ENCODE measurements at regions not wholly inside any gene's neighbourhood (a gene's known extent, or its start where the extent isn't known, plus 50 kb on each side); places are given as distances from the start of the nearest gene placed in this dataset.

GRCh38 chr2:234193977-234194563 lies 143.6 kb downstream of the SPP2 start:
- no peak overlapping the region for H3K4me2 ChIP-seq (ENCODE audit: low read length)
- no peak overlapping the region for H3K27ac ChIP-seq (ENCODE audit: low read depth, low read length, poor library complexity, severe bottlenecking)
- H3K4me3 ChIP-seq (ENCODE audit: low read depth, low read length, poor library complexity, severe bottlenecking) = no peak overlapping the region
- no peak for DNase-seq (ENCODE audit: low spot score)
- H3K4me1 ChIP-seq (ENCODE audit: insufficient read depth, low read length, poor library complexity, severe bottlenecking) = no peaks in the 10 kb centered on the region
- no peaks in the 10 kb centered on the region for H4K20me1 ChIP-seq (ENCODE audit: insufficient read depth, low read length)
- no TSS peak for BruUV-seq (replicated peaks)
- TF ChIP-seq CTCF (conservative IDR thresholded peaks at IDR 0.05; ENCODE audit: low read length) = no peak
- no peak for TF ChIP-seq EZH2phosphoT487 (IDR thresholded peaks at IDR 0.05; ENCODE audit: borderline replicate concordance, low read depth, low read length)
- POLR2A ChIA-PET = no interaction called here
- H3K79me2 ChIP-seq (ENCODE audit: insufficient read depth, low read depth, low read length) = no peaks in the 10 kb centered on the region
- H3K36me3 ChIP-seq (ENCODE audit: insufficient read depth, low read length) = no peaks in the 10 kb centered on the region
- no peaks in the 10 kb centered on the region for H3K9me3 ChIP-seq (ENCODE audit: low read length)
- no peak overlapping the region for H2AFZ ChIP-seq (ENCODE audit: low read length)
- intact Hi-C loops (cut with micrococcal nuclease; ENCODE audit: unreplicated experiment) = no loop called here
- H3K9me2 ChIP-seq (ENCODE audit: insufficient read depth, low read length) = no peaks in the 10 kb centered on the region
- CTCF ChIA-PET (ENCODE audit: unreplicated experiment) = no interaction called here

- Histone ChIP-seq H3K4me2 (ENCODE audit: low read length) (no peak overlapping the region), H4K20me1 (ENCODE audit: insufficient read depth, low read length) (no peaks in the 10 kb centered on the region), H3K79me2 (ENCODE audit: insufficient read depth, low read depth, low read length) (no peaks in the 10 kb centered on the region), H2AFZ (ENCODE audit: low read length) (no peak overlapping the region), H3K9me3 (ENCODE audit: low read length) (no peaks in the 10 kb centered on the region), H3K36me3 (ENCODE audit: insufficient read depth, low read length) (no peaks in the 10 kb centered on the region), H3K27ac (ENCODE audit: low read depth, low read length, poor library complexity, severe bottlenecking) (no peak overlapping the region), H3K4me3 (ENCODE audit: low read depth, low read length, poor library complexity, severe bottlenecking) (no peak overlapping the region), H3K4me1 (ENCODE audit: insufficient read depth, low read length, poor library complexity, severe bottlenecking) (no peaks in the 10 kb centered on the region), H3K9me2 (ENCODE audit: insufficient read depth, low read length) (no peaks in the 10 kb centered on the region)
- CTCF ChIA-PET (ENCODE audit: unreplicated experiment) = interaction anchor here (0.6 kb wide), 1 partner anchor 468 kb away, joined by 4 read pairs; no protein-coding TSS in a partner anchor
- POLR2A ChIA-PET = interaction anchor here (1.2 kb wide), 1 partner anchor 22 kb away, joined by 4 read pairs; no protein-coding TSS in a partner anchor
- DNase-seq (ENCODE audit: low spot score) = peak; percentile 2
- BruUV-seq (replicated peaks) = no TSS peak
- intact Hi-C loops (cut with micrococcal nuclease; ENCODE audit: unreplicated experiment) = no loop called here
- TF ChIP-seq CTCF (conservative IDR thresholded peaks at IDR 0.05; ENCODE audit: low read length) (no peak), EZH2phosphoT487 (IDR thresholded peaks at IDR 0.05; ENCODE audit: borderline replicate concordance, low read depth, low read length) (no peak)
Measured at GRCh38 chr2:234191819-234192407, 141.4 kb downstream of the SPP2 start.

DNA sequence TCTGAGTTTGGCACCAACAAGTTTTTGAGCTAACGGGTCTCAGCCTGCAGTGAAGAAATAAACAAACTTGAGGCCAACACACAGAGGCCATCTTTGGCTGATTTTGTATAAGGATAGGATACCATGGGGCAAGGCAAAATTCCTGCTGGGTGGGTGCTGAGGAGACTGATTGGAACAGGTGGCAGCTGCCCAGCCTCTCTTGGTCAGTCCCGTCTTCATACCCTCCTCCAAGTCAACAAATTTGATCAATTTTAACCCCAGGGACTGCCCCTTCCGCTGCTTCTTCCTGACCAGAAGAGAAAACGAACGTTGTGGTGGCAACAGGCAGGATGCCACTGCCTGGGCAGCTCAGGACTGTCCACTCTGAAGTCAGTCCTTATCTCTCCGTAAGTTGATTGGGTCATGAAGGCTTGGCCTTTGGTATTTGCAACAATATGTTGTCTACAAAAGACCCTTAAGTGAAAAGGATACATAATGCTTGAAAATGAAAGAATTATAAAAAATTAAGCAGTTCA lies 139.3 kb downstream of the SPP2 start:
- no TSS peak for BruUV-seq (replicated peaks)
- H3K36me3 ChIP-seq (ENCODE audit: insufficient read depth, low read length) = no peaks in the 10 kb centered on the region
- H3K4me1 ChIP-seq (ENCODE audit: insufficient read depth, low read length, poor library complexity, severe bottlenecking) = no peaks in the 10 kb centered on the region
- TF ChIP-seq CTCF (conservative IDR thresholded peaks at IDR 0.05; ENCODE audit: low read length) (no peak), EZH2phosphoT487 (IDR thresholded peaks at IDR 0.05; ENCODE audit: borderline replicate concordance, low read depth, low read length) (no peak)
- CTCF ChIA-PET (ENCODE audit: unreplicated experiment) = no interaction called here
- H3K79me2 ChIP-seq (ENCODE audit: insufficient read depth, low read depth, low read length) = no peaks in the 10 kb centered on the region
- H3K27ac ChIP-seq (ENCODE audit: low read depth, low read length, poor library complexity, severe bottlenecking) = no peak overlapping the region
- no peaks in the 10 kb centered on the region for H3K9me2 ChIP-seq (ENCODE audit: insufficient read depth, low read length)
- no peak overlapping the region for H3K4me2 ChIP-seq (ENCODE audit: low read length)
- no peaks in the 10 kb centered on the region for H4K20me1 ChIP-seq (ENCODE audit: insufficient read depth, low read length)
- intact Hi-C loops (cut with micrococcal nuclease; ENCODE audit: unreplicated experiment) = no loop called here
- no peak for DNase-seq (ENCODE audit: low spot score)
- POLR2A ChIA-PET = interaction anchor here (0.7 kb wide), 1 partner anchor 157 kb away, joined by 3 read pairs; no protein-coding TSS in a partner anchor
- H3K9me3 ChIP-seq (ENCODE audit: low read length) = no peaks in the 10 kb centered on the region
- no peak overlapping the region for H2AFZ ChIP-seq (ENCODE audit: low read length)
- H3K4me3 ChIP-seq (ENCODE audit: low read depth, low read length, poor library complexity, severe bottlenecking) = no peak overlapping the region
